NCI-H2196 (cell line): ENCODE measurements at regions not wholly inside any gene's neighbourhood (a gene's known extent, or its start where the extent isn't known, plus 50 kb on each side); places are given as distances from the start of the nearest gene placed in this dataset.
A peak's percentile ranks its signal among the peaks of the same experiment; 100 is the strongest.
"Not testable (repeated sequence)": the region's sequence is repeated elsewhere in the genome, so short reads cannot be mapped to it uniquely, and the experiment has no call there.

Experiments used
- DNase-seq: peaks from one replicate; lab custom pipeline; 2025; ENCODE audit not compliant: unreplicated experiment; lab: John Stamatoyannopoulos, UW

DNA sequence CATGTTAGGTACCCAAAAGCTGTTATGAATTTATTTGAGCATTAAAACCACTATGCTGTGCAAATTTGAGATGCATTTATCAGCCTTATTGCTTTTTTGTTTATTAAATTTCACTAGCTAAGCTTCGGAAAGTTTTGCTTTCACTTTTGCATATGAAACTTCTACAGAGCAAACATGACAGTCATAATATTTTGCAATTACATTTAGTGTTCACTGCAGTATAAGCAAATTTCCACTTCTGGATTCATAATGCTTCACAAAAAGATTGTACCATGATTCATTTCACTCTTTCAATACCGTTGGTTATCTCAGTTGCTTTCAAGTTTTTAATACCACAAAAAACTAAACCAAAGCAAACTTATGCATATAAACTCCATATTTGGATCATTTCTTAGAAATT is 228.7 kb upstream of the SLC8A1 start:
- DNase-seq = no peak

DNA sequence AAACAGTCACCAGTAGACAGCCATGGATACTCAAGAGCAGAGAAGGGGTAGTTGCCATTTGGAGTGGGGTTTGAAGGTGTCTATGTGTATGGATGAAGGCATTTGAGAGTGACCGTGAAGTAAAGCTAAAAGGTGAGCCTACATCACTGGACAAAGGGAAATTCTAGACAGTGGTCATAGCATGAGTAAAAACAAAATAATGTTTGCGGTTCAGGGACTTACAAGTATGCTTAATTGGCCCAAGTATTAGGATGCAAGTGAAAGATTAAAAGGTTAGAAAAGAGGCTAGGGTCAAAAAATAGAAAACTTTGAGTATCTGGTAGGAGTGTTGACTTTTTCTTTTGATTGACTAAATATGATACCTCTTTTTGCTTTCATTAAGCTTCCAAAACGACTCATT is 238.1 kb upstream of the SLC8A1 start:
- no peak for DNase-seq

DNA sequence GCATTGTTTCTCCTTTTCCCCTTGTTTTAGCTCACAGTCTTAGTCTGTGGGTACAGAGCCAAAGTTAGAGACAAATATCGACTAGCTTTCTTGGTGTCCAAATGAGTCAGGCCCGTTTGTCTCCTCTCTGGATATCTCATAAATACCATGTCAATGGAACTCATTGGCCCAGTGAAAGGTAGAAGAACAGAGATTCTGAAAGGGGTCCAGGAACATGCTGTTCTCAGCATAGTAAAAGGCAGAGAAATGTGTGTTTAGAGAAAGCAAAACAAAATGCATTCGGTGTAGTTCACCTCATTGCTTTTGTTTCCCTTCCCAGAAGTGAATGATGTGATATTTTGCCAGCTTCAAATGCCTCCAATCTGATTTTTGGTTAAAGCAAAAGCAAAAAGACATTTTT is 238.6 kb upstream of the SLC8A1 start:
- DNase-seq = no peak

DNA sequence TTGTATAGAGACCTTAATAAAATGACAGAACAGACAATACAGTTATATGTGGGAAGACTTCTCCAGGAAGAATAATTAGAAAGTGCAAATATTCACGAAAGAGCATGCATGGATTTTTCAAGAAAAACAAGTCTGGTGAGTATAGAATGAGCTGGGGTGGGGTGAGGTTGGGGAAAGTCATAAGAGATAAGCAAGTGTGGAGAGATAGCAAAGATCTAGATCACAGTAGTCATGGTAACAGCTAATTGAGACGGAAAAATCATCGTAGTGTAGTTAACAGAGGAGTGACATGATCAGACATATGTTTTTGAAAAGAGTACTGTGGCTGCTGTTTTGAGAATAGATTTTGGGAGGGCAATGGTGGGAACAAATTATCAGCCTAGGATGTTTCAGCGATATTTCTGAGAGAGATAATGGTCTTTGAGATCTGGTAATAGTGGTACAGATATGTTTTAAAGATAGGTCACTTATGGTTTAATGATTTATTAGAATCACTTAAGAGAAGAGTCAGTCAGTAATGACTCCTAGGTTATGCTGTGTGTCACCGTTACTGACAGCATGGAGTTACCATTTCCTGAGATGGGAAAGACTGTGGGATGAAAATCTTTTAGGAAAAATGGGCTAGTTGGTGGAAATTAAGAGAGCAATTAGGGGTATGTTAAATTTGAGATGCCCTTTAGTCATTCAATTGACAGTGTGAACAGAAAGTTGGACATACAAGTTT is 248.5 kb upstream of the SLC8A1 start:
- no peak for DNase-seq

DNA sequence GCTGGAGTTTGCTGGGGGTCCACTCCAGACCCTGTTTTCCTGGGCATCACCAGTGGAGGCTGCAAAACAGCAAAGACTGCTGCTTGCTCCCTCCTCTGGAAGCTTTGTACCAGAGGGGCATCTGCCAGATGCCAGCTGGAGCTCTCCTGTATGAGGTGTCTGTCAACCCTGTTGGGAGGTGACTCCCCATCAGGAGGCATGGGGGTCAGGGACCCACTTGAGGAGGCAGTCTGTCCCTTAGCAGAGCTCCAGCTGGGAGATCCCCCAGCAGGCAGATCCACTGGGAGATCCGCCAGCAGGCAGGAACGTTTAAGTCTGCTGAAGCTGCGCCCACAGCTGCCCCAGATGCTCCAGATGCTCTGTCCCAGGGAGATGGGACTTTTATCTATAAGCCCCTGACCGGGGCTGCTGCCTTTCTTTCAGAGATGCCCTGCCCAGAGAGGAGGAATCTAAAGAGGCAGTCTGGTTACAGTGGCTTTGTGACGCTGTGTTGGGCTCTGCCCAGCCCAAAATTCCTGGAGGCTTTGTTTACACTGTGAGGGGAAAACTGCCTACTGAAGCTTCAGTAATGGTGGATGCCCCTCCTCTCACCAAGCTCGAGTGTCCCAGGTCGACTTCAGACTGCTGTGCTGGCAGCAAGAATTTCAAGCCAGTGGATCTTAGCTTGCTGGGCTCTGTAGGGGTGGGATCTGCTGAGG is 260.5 kb upstream of the SLC8A1 start:
- DNase-seq = not testable (repeated sequence)

DNA sequence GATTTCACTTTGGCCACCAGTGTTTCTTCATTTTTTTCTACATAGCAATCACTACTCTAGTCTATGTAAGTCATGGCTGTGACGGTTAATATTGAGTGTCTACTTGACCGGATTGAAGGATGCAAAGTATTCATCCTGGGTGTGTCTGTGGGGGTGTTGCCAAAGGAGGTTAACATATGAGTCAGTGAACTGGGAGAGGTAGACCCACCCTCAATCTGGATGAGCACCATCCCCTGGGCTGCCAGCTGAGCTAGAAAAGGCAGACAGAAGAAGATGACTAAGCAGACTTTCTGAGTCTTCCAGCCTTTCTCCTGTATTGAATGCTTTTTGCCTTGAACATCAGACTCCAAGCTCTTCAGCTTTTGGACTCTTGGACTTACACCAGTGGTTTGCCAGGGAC is 265.0 kb upstream of the SLC8A1 start:
- DNase-seq = no peak

DNA sequence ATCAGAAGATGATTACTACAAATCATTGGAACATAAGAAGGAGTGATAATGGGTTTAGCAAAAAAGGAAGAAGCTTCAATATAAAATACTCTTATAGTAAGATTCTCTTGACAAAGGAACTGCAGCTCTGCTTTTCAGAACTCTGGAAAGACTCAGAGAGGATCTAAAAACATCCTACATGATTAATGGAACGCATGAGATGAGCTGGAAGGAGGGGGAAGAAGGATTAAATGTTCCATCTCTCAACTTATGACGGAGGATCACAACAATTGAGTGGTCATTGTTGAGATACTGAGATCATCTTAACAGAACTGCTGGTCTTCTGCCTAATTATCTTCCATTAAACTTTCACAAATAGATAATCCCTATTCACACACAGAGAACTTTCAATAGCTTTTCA is 267.5 kb upstream of the SLC8A1 start:
- DNase-seq = no peak

DNA sequence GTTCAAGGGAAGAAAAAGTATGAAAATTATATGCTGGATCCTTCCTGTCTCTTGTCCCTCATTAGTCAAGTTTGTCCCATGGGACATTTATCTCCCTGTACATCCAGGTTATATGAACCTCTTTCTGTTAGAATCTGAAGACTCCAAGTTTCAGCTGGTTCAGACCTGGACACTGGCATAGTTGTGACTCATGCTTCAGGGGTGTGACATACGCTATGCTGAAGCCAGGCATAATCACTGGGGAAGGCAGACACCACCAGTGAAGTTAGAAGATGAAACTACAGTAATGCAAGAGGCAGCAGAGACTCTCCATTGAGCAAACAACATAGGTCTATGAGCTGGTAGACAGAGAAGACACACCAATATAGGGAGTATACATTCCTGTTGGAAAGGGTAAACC is 269.7 kb upstream of the SLC8A1 start:
- no peak for DNase-seq

DNA sequence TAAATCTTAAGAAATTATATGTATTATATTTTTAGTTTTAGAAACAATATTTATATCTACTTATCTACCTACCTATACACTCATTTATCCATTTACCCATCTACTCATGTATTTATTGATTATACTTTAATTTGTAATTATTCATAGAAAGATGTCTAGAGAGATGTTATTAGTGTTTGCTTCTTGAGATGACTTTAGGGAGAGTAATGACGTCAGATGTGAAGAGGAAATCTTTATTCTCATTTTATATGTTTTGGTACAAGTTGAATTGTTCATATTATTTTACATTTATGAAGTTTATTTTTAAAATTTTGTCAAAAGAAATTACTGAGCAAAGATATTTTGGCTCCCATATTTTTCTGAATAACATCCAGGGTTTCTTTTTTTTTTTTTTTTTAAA is 271.3 kb upstream of the SLC8A1 start:
- DNase-seq = no peak

DNA sequence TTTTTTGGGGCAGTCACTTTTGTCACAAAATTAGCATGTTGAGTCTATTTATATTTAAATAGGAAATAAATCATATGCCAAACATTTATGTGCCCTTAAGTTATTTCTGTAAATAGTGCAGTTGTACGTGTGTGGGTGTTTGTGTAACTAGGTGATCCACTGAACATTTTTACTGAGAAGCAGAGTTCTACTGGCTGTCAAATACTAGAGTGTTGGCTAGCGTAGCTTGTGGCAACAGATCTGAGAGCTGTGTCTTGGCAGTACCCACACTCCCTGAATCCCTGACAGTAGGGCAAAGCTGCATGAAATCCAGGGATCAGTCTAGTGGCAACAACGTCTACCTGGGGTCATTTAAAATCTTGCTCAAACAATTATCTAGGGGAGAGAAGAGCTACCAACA is 273.1 kb upstream of the SLC8A1 start:
- DNase-seq = no peak

DNA sequence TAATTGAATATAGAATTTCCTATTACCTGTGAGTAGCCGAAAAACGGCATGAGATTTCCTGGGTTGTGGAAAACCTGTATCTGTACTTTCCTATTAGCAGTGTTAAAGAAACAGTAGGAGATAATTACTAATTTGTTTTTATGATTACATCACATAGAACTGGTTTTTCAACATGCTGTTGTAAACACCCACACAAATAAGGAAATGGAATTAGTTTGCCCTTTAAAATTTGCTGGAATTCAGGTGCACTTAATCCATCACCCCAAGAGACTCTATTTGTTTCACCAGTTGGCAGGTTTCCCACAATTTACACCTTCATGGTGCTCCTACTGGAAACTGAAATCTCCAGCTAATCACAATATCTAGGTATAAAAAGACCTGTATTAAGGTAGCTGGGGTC is 274.1 kb upstream of the SLC8A1 start:
- DNase-seq = no peak

DNA sequence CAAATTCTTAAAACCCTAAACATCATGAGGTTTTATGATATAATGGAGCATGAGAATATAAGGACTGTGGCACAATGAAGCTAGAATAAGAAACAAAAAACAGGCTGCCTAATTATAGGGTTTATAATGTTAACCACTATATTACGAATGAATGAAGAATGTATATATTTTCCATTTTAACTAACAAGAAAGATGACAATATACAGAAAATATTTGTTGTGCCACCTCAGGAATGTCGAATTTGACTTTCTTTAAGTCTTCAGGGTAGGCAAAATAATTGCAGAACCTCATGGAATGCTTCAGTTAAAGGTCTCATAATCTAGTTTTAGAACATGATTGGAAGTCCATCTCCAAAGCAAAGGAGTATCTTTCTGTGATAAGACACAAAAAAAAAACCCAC is 282.9 kb upstream of the SLC8A1 start:
- no peak for DNase-seq

DNA sequence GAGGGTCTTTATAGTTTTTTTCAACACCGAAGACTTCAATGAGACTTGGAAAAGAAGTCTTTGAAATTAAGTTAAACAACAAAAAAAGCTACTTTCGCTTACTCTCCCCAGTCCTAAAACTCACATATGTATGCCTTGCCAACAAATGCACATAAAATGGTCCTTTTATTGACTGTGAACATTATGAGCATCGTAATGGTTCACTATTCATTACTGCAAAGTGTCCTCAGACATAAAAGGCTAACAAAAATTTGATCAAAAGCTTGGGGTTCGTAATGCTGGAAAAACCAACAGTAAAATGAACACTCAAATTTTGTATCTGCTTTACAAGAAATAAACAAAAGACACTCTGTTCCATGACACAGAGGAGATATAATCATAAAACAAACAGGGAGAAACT is 285.3 kb upstream of the SLC8A1 start:
- DNase-seq = no peak

DNA sequence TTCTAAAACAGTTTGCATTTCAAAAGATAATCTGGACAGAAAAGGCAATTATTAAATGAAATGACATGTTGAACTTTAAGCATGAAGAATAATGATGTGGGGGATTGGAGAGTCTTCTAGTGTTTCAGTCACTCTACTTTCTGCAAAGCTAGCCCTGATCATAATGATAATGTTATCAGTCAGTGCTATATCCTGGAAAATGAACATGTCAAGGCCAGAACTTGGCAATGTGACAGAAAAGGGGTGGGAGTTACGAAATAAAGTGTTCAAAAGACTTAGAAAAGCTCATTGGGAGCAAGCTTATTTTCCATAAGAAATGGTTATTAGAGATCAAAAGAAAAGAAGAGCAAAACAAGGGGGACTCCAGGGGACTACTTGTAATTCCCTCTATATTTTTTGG is 288.5 kb upstream of the SLC8A1 start:
- DNase-seq = no peak

DNA sequence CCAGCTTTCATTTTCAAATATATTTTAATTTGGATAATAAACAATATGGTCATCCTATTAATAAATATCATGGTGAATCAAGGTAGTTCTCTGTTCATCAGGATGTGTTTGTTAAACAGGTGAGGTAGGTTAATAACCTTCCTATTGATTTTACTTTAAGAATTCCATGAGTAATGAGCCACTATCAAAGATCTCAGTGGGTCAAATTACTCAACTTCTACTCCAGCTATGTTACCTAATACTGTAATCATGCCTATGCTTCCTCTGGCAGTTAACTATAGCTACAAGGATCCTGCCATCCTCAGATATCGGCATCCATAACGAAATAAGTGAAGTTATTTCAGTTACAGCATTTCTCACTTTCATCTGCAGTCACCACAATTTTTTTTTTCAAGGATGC is 289.6 kb upstream of the SLC8A1 start:
- no peak for DNase-seq

DNA sequence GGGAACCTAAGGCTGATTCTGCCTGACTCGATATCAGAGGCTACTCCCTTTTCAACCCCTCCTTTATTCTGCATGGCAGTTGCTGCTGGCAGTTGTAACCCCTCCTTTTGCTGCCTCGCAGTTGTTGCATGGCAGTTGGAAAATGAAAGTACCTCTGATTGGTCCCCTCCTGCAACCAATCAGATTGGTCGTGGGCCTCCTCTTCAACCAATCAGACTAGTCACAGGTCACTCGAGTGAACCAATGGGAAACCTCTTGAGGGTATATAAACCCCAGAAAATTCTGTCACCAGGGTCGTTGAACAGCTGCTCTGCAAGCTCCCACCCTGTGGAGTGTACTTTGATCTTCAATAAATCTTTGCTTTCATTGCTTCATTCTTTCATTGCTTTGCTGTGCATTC is 294.3 kb upstream of the SLC8A1 start:
- peak; percentile 20 for DNase-seq

DNA sequence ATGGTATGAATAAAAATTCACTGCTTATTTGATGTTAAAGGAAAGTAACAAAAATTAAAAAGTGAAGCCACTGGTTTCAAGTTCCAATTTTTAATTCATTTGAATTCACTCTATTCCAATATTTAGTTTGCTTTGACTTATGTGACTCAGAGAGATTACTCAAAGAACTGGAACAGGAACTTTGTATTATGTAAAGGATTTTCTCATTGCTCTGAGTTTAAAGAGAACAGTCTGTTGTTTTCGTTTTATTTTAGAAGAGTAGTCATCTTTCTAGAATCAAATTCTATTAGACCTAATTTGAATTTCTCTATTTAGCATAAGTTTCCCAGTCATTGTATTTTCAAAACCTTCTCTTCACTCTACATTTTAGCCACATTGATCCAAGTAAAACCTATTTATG is 300.1 kb upstream of the SLC8A1 start:
- no peak for DNase-seq

DNA sequence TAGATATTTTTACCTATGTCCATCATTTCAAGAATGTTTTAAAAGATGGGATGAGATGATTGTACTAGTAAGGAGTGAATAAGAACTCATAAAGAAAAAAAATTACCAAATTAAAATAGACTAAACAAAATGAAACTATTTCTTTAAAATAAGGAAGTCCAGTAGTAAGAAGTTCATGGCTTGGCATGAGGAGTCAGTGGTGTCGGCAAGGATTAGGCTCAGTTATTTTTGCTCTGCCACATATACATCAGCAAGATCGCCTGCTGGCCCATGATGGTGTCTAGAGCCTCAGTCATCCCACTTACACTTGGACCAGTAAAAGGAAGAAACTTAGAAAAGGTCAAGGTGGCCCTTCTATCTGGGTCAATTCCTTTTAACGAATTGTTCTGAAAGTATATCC is 300.9 kb upstream of the SLC8A1 start:
- no peak for DNase-seq

DNA sequence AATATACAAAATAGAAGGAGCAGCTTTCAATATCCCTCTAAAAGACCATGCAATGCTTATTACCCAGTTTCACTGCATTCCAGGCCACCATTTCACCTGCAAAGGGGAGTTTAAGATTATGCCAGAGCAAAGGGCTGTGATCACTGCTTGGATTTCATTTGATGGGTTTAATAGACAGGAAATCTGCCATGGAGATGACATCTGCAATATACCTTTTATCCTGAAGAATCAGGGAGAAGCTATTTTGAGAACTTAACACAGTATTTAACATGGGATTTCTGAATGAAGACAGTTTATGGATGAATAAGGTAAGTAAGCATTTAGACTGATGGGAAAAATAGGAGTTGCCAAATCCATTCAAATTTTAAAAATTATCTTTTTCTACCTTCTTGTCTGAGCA is 303.0 kb upstream of the SLC8A1 start:
- DNase-seq = no peak

DNA sequence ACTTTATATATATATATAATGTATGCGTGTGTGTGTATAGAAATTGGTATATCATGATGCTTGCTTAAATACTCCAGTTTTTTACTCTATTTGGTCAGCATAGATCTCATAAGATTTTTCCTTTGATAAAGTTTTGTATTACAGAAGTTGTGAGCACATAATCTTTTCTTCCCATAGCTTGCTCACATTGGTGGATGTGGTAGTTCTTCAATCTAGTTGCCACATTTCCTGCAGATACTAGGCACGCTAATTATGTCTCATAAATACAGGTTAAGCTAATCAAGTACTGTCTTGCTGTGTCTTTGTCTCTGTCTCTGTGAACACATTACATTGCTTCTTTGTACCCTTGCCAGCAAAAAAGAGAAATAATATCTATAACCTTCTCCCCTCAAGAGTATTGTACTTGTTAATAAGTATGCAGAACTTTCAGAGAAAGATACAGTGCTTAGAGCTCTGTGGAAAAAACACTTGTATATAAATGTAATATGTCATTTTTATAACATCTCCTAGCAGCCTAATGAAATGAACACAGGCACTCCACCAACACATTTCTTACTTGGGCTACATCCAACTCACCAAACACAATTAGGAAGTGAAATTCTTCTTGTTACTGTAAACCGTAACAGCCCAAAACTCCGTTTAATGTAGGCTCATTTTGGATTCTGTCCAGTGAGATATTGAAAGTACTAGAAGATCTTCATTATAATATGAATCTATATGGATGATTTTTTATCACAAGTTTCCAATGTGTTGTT is 306.7 kb upstream of the SLC8A1 start:
- DNase-seq = no peak

DNA sequence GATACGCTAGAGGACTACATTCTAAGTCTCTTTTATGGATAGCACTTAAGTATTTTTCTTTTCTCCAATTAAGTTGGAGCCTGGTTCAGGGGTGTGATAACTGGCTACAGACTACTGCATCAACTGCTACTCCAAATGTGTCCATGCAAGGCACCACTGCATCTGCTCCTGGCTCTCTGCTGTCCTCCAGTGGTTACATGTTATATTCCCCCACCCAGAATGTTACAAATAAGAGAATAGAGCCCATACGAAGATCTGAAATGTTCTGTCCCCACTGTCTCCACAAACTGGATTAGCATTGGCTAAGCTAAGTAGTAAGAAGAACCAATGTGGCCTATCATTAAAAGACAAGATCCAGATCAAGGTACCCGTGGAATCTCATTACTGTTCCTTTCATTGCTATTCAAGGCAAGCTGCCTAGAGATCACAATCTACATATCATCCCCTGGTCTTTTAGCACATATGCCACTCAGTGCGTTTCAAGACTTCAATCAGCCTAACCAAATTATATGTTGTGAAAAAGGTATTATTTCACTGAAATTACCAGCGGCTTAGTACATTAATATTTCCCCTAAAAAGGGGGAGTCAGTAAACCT is 308.3 kb upstream of the SLC8A1 start:
- DNase-seq = peak; percentile 39

DNA sequence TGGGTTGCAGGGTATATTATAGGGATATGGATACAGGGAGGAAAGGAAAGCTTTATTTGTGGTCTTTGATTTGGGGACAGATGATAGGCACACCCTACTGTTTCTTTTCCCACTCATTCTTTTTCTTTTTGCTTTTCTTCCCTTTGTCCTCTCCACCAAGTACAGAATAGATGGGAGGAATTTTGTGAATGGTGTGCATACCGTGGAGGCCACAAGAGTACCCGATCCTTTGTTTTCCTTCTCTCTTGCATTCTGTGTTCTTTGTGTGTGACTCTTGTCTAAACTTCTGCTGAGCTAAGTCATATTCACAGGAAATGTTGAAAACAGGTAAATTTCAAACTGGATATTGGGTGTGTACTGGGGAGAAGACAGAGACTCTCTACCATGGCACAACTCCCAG is 321.4 kb upstream of the SLC8A1 start:
- no peak for DNase-seq
